ENCODE measurements at regions not wholly inside any gene's neighbourhood (a gene's known extent, or its start where the extent isn't known, plus 50 kb on each side); places are given as distances from the start of the nearest gene placed in this dataset.

GRCh38 chr7:27388561-27388960 lies 146.0 kb downstream of the EVX1 start:
- Histone ChIP-seq H3K23me2 (ENCODE audit: low read depth, low read length) (no peaks in the 10 kb centered on the region; the same call in 1 of the 2 replicates), H3K56ac (replicated peaks; ENCODE audit: insufficient read length, low read depth, low read length) (no peak overlapping the region), H3K9ac (replicated peaks in 1 of 4; ENCODE audit: extremely low read depth in 1 of 4, low read depth in 3 of 4, low read length in 3 of 4) (no peak overlapping the region), H4K20me1 (replicated peaks in 1 of 2; ENCODE audit: control insufficient read depth in 1 of 2, insufficient read depth in 2 of 2, low read length in 2 of 2) (no peaks in the 10 kb centered on the region), H2BK15ac (ENCODE audit: low read length) (no peak overlapping the region), H3K9me3 (ENCODE audit: insufficient read depth in 2 of 2, low read depth in 1 of 2, low read length in 1 of 2) (no peaks in the 10 kb centered on the region), H3K4ac (replicated peaks; ENCODE audit: insufficient read length, low read depth, low read length) (no peak overlapping the region), H2BK120ac (replicated peaks; ENCODE audit: low read depth, low read length) (no peak overlapping the region), H3K4me1 (replicated peaks in 1 of 4; ENCODE audit: control insufficient read depth in 3 of 4, insufficient read depth in 4 of 4, low read length in 3 of 4) (no peaks in the 10 kb centered on the region), H2AK5ac (ENCODE audit: low read depth, low read length) (no peak overlapping the region), H3K18ac (ENCODE audit: extremely low read depth, low read length) (no peak overlapping the region), H3K79me2 (ENCODE audit: control insufficient read depth in 1 of 2, insufficient read depth in 2 of 2, low read length in 2 of 2) (no peaks in the 10 kb centered on the region), H4K5ac (ENCODE audit: insufficient read length, low read depth, low read length) (no peak overlapping the region), H2BK12ac (ENCODE audit: low read depth, low read length) (no peak overlapping the region), H3K79me1 (ENCODE audit: low read depth, low read length) (no peaks in the 10 kb centered on the region), H2BK20ac (ENCODE audit: low read length) (no peak overlapping the region), H3K4me2 (ENCODE audit: insufficient read depth in 1 of 2, low read depth in 2 of 2, low read length in 2 of 2) (no peak overlapping the region), H3K27ac (ENCODE audit: low read depth, low read length) (no peak overlapping the region), H4K91ac (replicated peaks; ENCODE audit: insufficient read length, low read length) (no peak overlapping the region), H2AFZ (ENCODE audit: low read length) (no peak overlapping the region), H4K8ac (ENCODE audit: extremely low read depth, insufficient read depth, low read length) (no peak overlapping the region), H2BK5ac (ENCODE audit: low read depth, low read length) (no peak overlapping the region), H3K4me3 (ENCODE audit: extremely low read depth in 1 of 4, insufficient read depth in 2 of 4, low read depth in 3 of 4, low read length in 4 of 4) (no peak overlapping the region), H3K23ac (ENCODE audit: insufficient read length) (no peak overlapping the region), H3K27me3 (replicated peaks in 1 of 4; ENCODE audit: control insufficient read depth in 3 of 4, extremely low read depth in 1 of 4, insufficient read depth in 3 of 4, low read length in 3 of 4) (no peaks in the 10 kb centered on the region), H3K36me3 (ENCODE audit: control insufficient read depth in 2 of 4, insufficient read depth in 4 of 4, low read length in 3 of 4) (no peaks in the 10 kb centered on the region), H3K14ac (ENCODE audit: insufficient read length) (no peak overlapping the region)
- WGBS, 2 experiments (ENCODE audit: extremely low coverage in 1 of 2, insufficient coverage in 1 of 2, insufficient read length in 1 of 2, insufficient replicate concordance in 2 of 2, low coverage in 1 of 2, low lambda C conversion rate in 2 of 2, missing lambda C conversion rate in 1 of 2), result 78% methylated on average over 7 of the region's 7 CpGs; no CpG with 5 or more reads in 1 of the 2 experiments
- CTCF ChIA-PET (ENCODE audit: partially characterized antibody), result interaction anchor here (0.7 to 2.8 kb wide), 4 partner anchors 9 to 141 kb away, joined by 3 to 10 read pairs (median 3); no protein-coding TSS in a partner anchor
- POLR2A ChIA-PET (ENCODE audit: partially characterized antibody), result no interaction called here
- FAIRE-seq, result no peak
- no peak for DNase-seq (ENCODE audit: low read depth in 1 of 2, low spot score in 2 of 2)
- TF ChIP-seq SP2 (IDR thresholded peaks at IDR 0.05; ENCODE audit: low read length) (no peak), EZH2 (IDR thresholded peaks at IDR 0.05; ENCODE audit: low read depth, low read length, severe bottlenecking) (no peak), GTF2F1 (IDR thresholded peaks at IDR 0.05; ENCODE audit: borderline replicate concordance, low read depth, low read length) (no peak), TCF12 (IDR thresholded peaks at IDR 0.05; ENCODE audit: low read depth, low read length) (no peak), ASH2L (IDR thresholded peaks at IDR 0.05; ENCODE audit: low read length) (no peak), TAF7 (optimal IDR thresholded peaks at IDR 0.05; ENCODE audit: borderline replicate concordance, low read depth, low read length) (no peak), RXRA (IDR thresholded peaks at IDR 0.05; ENCODE audit: insufficient read depth, low read depth, low read length) (no peak), ZNF274 (IDR thresholded peaks at IDR 0.05; ENCODE audit: borderline replicate concordance, extremely low read depth, low read length) (no peak), NANOG (IDR thresholded peaks at IDR 0.05; ENCODE audit: insufficient read depth, low read depth, low read length, poor library complexity, severe bottlenecking) (no peak), PHF8 (conservative IDR thresholded peaks at IDR 0.05; ENCODE audit: low read depth, low read length) (no peak), YY1 (IDR thresholded peaks at IDR 0.05; ENCODE audit: low read depth, low read length) (no peak), CHD1 (IDR thresholded peaks at IDR 0.05; ENCODE audit: low read depth, low read length) (no peak), ATF2 (IDR thresholded peaks at IDR 0.05; ENCODE audit: low read length) (no peak), POLR2AphosphoS5 (IDR thresholded peaks at IDR 0.05; ENCODE audit: low read depth, low read length) (no peak)
